Mesendoderm (in vitro differentiated cells): ENCODE measurements at regions not wholly inside any gene's neighbourhood (a gene's known extent, or its start where the extent isn't known, plus 50 kb on each side); places are given as distances from the start of the nearest gene placed in this dataset.

ENCODE experiments used
- DNase-seq: peaks from one replicate; pipeline ENCODE4 v3.0.0; 2013
- H2AK5ac ChIP-seq: 2 replicates; pipeline ENCODE4 v1.6.1; 2013; ENCODE audit warnings: low read length, inconsistent platforms
- H2BK120ac ChIP-seq: 2 replicates; pipeline ENCODE4 v1.6.1; 2013; ENCODE audit warnings: low read depth, mild to moderate bottlenecking, low read length, moderate library complexity, mixed read lengths
- H2BK15ac ChIP-seq: replicated peaks from 2 replicates; pipeline ENCODE4 v1.6.1; 2013; ENCODE audit warnings: low read depth, mild to moderate bottlenecking, moderate library complexity
- H2BK5ac ChIP-seq: 2 replicates; pipeline ENCODE4 v1.6.1; 2013; ENCODE audit warnings: low read length, inconsistent platforms
- H3K18ac ChIP-seq: 2 replicates; pipeline ENCODE4 v1.6.1; 2013; ENCODE audit warnings: mild to moderate bottlenecking, low read length, mixed read lengths
- H3K23ac ChIP-seq: one replicate; pipeline ENCODE4 v1.6.1; 2013; ENCODE audit warnings: low read length
- H3K27ac ChIP-seq: 2 replicates; pipeline ENCODE4 v1.5.1; 2013; ENCODE audit warnings: low read depth, mild to moderate bottlenecking, inconsistent platforms, low read length, moderate library complexity
- H3K27me3 ChIP-seq: 2 replicates; pipeline ENCODE4 v1.6.1; 2013; ENCODE audit warnings: low read length, control low read depth, mild to moderate bottlenecking, inconsistent platforms; ENCODE audit not compliant: insufficient read depth, poor library complexity
- H3K36me3 ChIP-seq: 2 replicates; pipeline ENCODE4 v1.6.1; 2013; ENCODE audit warnings: low read length, inconsistent platforms; ENCODE audit not compliant: control insufficient read depth, insufficient read depth
- H3K4ac ChIP-seq: one replicate; pipeline ENCODE4 v1.6.1; 2013; ENCODE audit warnings: low read depth, mild to moderate bottlenecking, low read length, moderate library complexity
- H3K4me1 ChIP-seq: 2 replicates; pipeline ENCODE4 v1.6.1; 2013; ENCODE audit warnings: low read depth, low read length, inconsistent platforms; ENCODE audit not compliant: control insufficient read depth
- H3K4me2 ChIP-seq: 2 replicates; pipeline ENCODE4 v1.6.1; 2013; ENCODE audit warnings: low read length
- H3K4me3 ChIP-seq: 2 replicates; pipeline ENCODE4 v1.5.1; 2013; ENCODE audit warnings: mild to moderate bottlenecking, low read length
- H3K56ac ChIP-seq: one replicate; pipeline ENCODE4 v1.6.1; 2013; ENCODE audit warnings: low read length
- H3K79me1 ChIP-seq: 2 replicates; pipeline ENCODE4 v1.6.1; 2013; ENCODE audit warnings: low read length, inconsistent platforms
- H3K79me2 ChIP-seq: 2 replicates; pipeline ENCODE4 v1.6.1; 2013; ENCODE audit warnings: mild to moderate bottlenecking, low read length; ENCODE audit not compliant: control insufficient read depth, insufficient read depth
- H3K9ac ChIP-seq: 2 replicates; pipeline ENCODE4 v1.6.1; 2013; ENCODE audit warnings: low read length, inconsistent platforms
- H4K5ac ChIP-seq: one replicate; pipeline ENCODE4 v1.6.1; 2013; ENCODE audit warnings: low read length
- H4K8ac ChIP-seq: one replicate; pipeline ENCODE4 v1.6.1; 2013; ENCODE audit warnings: low read depth, mild to moderate bottlenecking, control low read depth, low read length, moderate library complexity
- WGBS: extraction: QIAGEN DNeasy Blood & Tissue Kit; methylation state at CpG from one replicate; pipeline ENCODE4 v1.1.7; 2013; ENCODE audit warnings: low lambda C conversion rate, missing lambda C conversion rate; ENCODE audit not compliant: insufficient coverage; ENCODE audit errors: extremely low coverage; 5-methylcytosine and 5-hydroxymethylcytosine counted together

GRCh38 chr11:19337779-19338178, 97.0 kb upstream of the E2F8 start:
- no peak for DNase-seq
- no peak overlapping the region for H3K27ac ChIP-seq
- H3K27me3 ChIP-seq: no peaks in the 10 kb centered on the region
- no peak overlapping the region for H2BK15ac ChIP-seq
- H3K4me1 ChIP-seq: no peaks in the 10 kb centered on the region
- H4K8ac ChIP-seq: no peak overlapping the region
- no peaks in the 10 kb centered on the region for H3K79me2 ChIP-seq
- H2BK120ac ChIP-seq: no peak overlapping the region
- H3K79me1 ChIP-seq: no peaks in the 10 kb centered on the region
- no peaks in the 10 kb centered on the region for H3K36me3 ChIP-seq
- no CpG with 5 or more reads among the region's 3 CpGs for WGBS
- H2BK5ac ChIP-seq: no peak overlapping the region
- no peak overlapping the region for H3K9ac ChIP-seq
- H3K23ac ChIP-seq: no peak overlapping the region
- H3K4me2 ChIP-seq: no peak overlapping the region
- no peak overlapping the region for H3K18ac ChIP-seq
- no peak overlapping the region for H3K4ac ChIP-seq
- no peak overlapping the region for H3K56ac ChIP-seq
- no peak overlapping the region for H3K4me3 ChIP-seq
- H4K5ac ChIP-seq: no peak overlapping the region
- no peak overlapping the region for H2AK5ac ChIP-seq

GRCh38 chr11:19336331-19336730, 95.6 kb upstream of the E2F8 start:
- H4K5ac ChIP-seq: no peak overlapping the region
- H3K18ac ChIP-seq: no peak overlapping the region
- H3K4me3 ChIP-seq: no peak overlapping the region
- H2BK120ac ChIP-seq: no peak overlapping the region
- H2AK5ac ChIP-seq: no peak overlapping the region
- no peaks in the 10 kb centered on the region for H3K27me3 ChIP-seq
- no peak for DNase-seq
- no peak overlapping the region for H3K23ac ChIP-seq
- no CpG with 5 or more reads among the region's 3 CpGs for WGBS
- H3K79me2 ChIP-seq: no peaks in the 10 kb centered on the region
- H3K9ac ChIP-seq: no peak overlapping the region
- H3K56ac ChIP-seq: no peak overlapping the region
- no peak overlapping the region for H4K8ac ChIP-seq
- no peak overlapping the region for H2BK5ac ChIP-seq
- H3K4me1 ChIP-seq: no peaks in the 10 kb centered on the region
- H3K4me2 ChIP-seq: no peak overlapping the region
- H3K36me3 ChIP-seq: no peaks in the 10 kb centered on the region
- H2BK15ac ChIP-seq: no peak overlapping the region
- H3K79me1 ChIP-seq: no peaks in the 10 kb centered on the region
- H3K4ac ChIP-seq: no peak overlapping the region
- H3K27ac ChIP-seq: no peak overlapping the region

GRCh38 chr11:19332476-19332875, 91.7 kb upstream of the E2F8 start:
- H3K79me1 ChIP-seq: no peaks in the 10 kb centered on the region
- H2BK15ac ChIP-seq: no peak overlapping the region
- no peak overlapping the region for H2BK5ac ChIP-seq
- no peaks in the 10 kb centered on the region for H3K27me3 ChIP-seq
- H2AK5ac ChIP-seq: no peak overlapping the region
- no peak overlapping the region for H3K9ac ChIP-seq
- H3K4me1 ChIP-seq: no peaks in the 10 kb centered on the region
- no peak overlapping the region for H3K4ac ChIP-seq
- no peak overlapping the region for H3K27ac ChIP-seq
- H2BK120ac ChIP-seq: no peak overlapping the region
- no peak overlapping the region for H3K23ac ChIP-seq
- no peak overlapping the region for H3K4me3 ChIP-seq
- no peak overlapping the region for H3K18ac ChIP-seq
- no peak overlapping the region for H4K8ac ChIP-seq
- DNase-seq: no peak
- H3K79me2 ChIP-seq: no peaks in the 10 kb centered on the region
- H4K5ac ChIP-seq: no peak overlapping the region
- WGBS: no CpG with 5 or more reads among the region's 2 CpGs
- H3K36me3 ChIP-seq: no peaks in the 10 kb centered on the region
- H3K56ac ChIP-seq: no peak overlapping the region
- no peak overlapping the region for H3K4me2 ChIP-seq

GRCh38 chr11:19330416-19330815, 89.7 kb upstream of the E2F8 start:
- Histone ChIP-seq H3K79me1 (no peaks in the 10 kb centered on the region), H2BK120ac (no peak overlapping the region), H3K4me2 (no peak overlapping the region), H2AK5ac (no peak overlapping the region), H3K27ac (no peak overlapping the region), H4K8ac (no peak overlapping the region), H4K5ac (no peak overlapping the region), H3K4me3 (no peak overlapping the region), H3K79me2 (no peaks in the 10 kb centered on the region), H3K9ac (no peak overlapping the region), H3K4ac (no peak overlapping the region), H3K36me3 (no peaks in the 10 kb centered on the region), H3K56ac (no peak overlapping the region), H2BK15ac (no peak overlapping the region), H3K23ac (no peak overlapping the region), H3K4me1 (no peaks in the 10 kb centered on the region), H2BK5ac (no peak overlapping the region), H3K18ac (no peak overlapping the region), H3K27me3 (no peaks in the 10 kb centered on the region)
- DNase-seq: no peak
- WGBS: no CpG with 5 or more reads among the region's 2 CpGs

- H3K36me3 ChIP-seq: no peaks in the 10 kb centered on the region
- no peak overlapping the region for H3K9ac ChIP-seq
- no peak overlapping the region for H4K5ac ChIP-seq
- no CpG with 5 or more reads among the region's 1 CpG for WGBS
- no peak overlapping the region for H4K8ac ChIP-seq
- H3K4me1 ChIP-seq: no peaks in the 10 kb centered on the region
- H2BK120ac ChIP-seq: no peak overlapping the region
- H3K4me3 ChIP-seq: no peak overlapping the region
- no peak overlapping the region for H3K18ac ChIP-seq
- no peak overlapping the region for H2BK15ac ChIP-seq
- H3K27ac ChIP-seq: no peak overlapping the region
- H3K4ac ChIP-seq: no peak overlapping the region
- H2AK5ac ChIP-seq: no peak overlapping the region
- H3K79me2 ChIP-seq: no peaks in the 10 kb centered on the region
- H3K79me1 ChIP-seq: no peaks in the 10 kb centered on the region
- no peak overlapping the region for H2BK5ac ChIP-seq
- no peaks in the 10 kb centered on the region for H3K27me3 ChIP-seq
- H3K23ac ChIP-seq: no peak overlapping the region
- DNase-seq: no peak
- no peak overlapping the region for H3K56ac ChIP-seq
- no peak overlapping the region for H3K4me2 ChIP-seq
Measured at GRCh38 chr11:19329970-19330369, 89.2 kb upstream of the E2F8 start.

GRCh38 chr11:19328586-19329311, 88.0 kb upstream of the E2F8 start:
- WGBS: no CpG with 5 or more reads among the region's 8 CpGs

More at GRCh38 chr11:19328586-19329311, 88.0 kb upstream of the E2F8 start:
- Histone ChIP-seq H3K79me1 (no peaks in the 10 kb centered on the region), H2AK5ac (no peak overlapping the region), H3K9ac (no peak overlapping the region), H2BK15ac (no peak overlapping the region), H3K79me2 (no peaks in the 10 kb centered on the region), H3K27ac (no peak overlapping the region), H4K5ac (no peak overlapping the region), H3K4me3 (no peak overlapping the region), H2BK5ac (no peak overlapping the region), H3K4ac (no peak overlapping the region), H3K56ac (no peak overlapping the region), H3K27me3 (no peaks in the 10 kb centered on the region), H3K36me3 (no peaks in the 10 kb centered on the region), H3K4me2 (no peak overlapping the region), H3K23ac (no peak overlapping the region), H3K18ac (no peak overlapping the region), H4K8ac (no peak overlapping the region), H2BK120ac (no peak overlapping the region), H3K4me1 (no peaks in the 10 kb centered on the region)
- DNase-seq: no peak
